NCI-H748 (cell line): ENCODE measurements at regions not wholly inside any gene's neighbourhood (a gene's known extent, or its start where the extent isn't known, plus 50 kb on each side); places are given as distances from the start of the nearest gene placed in this dataset.
A peak's percentile ranks its signal among the peaks of the same experiment; 100 is the strongest.

Experiments
- DNase-seq: peaks from one replicate; lab custom pipeline; 2025; ENCODE audit not compliant: unreplicated experiment; lab: John Stamatoyannopoulos, UW

DNA sequence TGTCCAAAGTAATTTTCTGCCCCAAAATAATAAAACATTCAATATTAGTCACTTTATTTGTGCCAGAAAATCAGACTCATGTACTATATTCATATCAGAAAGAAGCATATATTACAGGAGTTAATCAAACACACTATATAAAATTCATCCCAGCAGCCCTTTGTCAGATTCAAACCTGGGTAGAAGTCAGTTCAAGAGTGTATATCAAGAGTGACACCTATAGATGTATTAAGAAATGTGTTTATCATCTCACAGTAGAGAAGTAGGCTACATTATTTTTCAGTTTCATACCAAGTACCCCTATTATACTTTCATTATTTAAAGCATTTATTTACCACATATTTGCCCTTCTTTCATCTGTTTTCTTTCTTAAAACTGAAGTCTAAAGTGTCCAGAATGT is 193.2 kb upstream of the DDX18 start:
- peak; percentile 15 for DNase-seq

DNA sequence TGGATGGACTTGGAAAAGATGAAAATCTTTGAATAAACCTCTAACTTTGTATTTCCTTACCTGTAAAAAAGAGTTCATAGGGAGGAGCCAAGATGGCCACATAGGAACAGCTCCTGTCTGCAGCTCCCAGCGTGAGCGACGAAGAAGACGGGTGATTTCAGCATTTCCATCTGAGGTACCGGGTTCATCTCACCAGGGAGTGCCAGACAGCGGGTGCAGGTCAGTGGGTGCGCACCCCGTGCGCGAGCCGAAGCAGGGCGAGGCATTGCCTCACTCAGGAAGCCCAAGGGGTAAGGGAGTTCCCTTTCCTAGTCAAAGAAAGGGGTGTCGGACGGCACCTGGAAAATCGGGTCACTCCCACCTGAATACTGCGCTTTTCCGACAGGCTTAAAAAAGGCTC is 191.3 kb upstream of the DDX18 start:
- peak; percentile 46 for DNase-seq

DNA sequence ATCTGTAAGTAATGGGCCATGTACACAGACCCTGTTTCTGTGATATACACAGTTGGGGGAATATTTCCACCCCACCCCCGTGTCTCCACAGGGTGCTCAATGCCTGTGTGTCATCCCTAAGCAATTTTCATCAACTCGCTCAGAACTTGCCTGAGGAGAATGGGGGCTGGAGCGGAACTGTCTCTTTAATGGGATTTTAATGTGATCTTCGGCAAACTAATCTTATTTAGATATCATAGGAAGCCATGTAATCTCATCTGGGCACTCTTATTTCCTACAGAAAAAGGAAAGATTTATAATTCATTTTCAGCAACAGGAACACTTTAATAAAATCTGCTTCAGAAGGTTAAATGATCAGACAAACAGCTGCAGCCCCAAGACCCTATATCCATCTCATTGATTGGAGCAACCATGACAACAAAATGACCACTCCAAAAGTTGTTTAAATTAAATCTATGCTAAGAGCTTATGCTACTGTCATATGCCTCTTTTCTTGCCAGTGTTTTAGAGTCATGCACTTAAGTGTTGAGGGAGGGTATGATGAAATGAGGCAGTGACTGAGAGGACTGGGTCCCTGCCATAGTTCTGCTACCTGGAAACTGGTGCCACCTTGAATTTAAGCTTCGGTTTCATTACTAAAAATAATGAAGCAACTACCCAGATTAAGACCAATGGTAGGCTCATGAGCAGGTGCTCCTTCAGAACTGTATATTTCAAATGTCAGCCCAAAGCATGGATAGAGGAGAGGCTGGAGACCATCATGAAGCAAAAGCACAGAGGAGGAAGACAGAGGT is 183.1 kb upstream of the DDX18 start:
- no peak for DNase-seq

GRCh38 chr2:117635481-117635880 is 179.0 kb upstream of the DDX18 start:
- no peak for DNase-seq

DNA sequence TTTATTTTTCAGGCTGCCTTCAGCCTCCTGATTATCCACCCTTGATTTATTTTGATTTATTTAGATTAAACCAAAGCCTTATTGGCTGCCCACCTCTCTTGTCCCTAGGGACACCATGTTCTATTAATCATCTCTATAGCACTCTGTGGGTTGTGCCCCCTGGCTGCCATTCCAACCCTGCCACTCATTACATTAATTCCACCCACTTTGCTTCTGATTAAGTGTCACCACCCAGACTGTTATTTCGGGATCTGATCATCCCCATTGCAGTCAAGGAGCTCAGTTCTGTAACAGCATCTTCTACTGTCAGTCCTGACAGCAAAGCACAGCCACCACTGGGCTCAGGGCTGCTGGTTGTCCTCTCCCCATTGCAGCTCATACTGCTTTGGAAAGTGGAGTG is 175.1 kb upstream of the DDX18 start:
- DNase-seq = no peak

DNA sequence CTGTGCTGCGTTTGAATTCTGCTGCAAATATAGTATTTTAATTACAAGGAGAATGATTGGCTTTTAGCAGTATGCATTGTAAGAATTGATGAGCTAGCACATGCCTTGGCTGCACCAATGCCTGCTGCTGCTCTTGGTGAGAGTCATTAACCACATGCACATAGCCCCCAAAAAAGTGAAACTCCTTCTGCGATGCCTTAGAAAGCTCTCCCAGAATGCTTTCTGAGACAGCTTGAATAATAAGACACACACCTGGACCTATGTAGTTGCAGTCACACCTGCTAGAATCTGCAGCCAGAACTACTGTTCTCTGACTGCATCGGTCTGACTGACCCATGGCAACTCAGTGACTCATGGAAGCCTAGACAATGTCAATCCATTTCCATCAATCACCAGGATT is 170.1 kb upstream of the DDX18 start:
- DNase-seq = no peak

- DNase-seq = no peak
Observed at GRCh38 chr2:117645458-117645857, 169.0 kb upstream of the DDX18 start.

DNA sequence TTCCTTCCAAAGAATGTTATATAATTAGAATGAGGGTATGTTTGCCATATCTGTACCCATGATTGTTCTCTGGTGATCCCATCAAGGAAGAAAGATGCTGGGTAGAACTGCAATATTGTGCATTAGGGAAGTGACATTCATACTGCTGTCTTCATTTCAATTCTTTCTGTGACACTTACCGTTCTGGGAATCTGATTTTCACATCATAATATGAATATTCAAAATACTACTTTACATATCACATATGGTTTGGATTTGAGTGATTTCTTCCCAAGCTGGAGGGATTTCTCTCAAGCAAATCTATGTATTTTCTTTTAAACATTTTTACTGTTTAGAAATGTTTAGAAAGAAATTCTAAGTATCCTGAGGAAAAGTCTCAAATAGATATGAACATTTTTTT is 168.4 kb upstream of the DDX18 start:
- DNase-seq = no peak

GRCh38 chr2:117646872-117647271 is 167.6 kb upstream of the DDX18 start:
- DNase-seq = no peak

- no peak for DNase-seq
Observed at GRCh38 chr2:117656546-117656945, 157.9 kb upstream of the DDX18 start.

DNA sequence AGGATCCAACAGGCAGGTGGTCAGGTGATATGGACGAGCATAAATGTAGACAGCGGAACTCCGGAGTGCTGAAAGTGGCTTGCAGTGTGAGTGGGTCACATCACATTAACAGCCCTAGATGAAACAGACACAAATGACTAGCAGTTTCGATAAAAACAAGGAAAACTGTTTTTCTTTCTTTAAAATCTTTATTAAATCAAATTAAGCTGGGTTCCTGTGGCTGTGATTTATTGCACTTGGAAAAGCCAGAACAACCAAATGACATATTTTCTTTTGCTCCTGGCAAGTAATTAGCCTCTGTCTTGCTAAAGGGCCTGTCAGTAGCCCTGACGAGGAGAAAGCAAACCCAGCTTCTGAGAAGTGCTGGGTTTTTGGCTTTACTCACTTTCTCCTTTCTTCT is 152.9 kb upstream of the DDX18 start:
- DNase-seq = no peak

DNA sequence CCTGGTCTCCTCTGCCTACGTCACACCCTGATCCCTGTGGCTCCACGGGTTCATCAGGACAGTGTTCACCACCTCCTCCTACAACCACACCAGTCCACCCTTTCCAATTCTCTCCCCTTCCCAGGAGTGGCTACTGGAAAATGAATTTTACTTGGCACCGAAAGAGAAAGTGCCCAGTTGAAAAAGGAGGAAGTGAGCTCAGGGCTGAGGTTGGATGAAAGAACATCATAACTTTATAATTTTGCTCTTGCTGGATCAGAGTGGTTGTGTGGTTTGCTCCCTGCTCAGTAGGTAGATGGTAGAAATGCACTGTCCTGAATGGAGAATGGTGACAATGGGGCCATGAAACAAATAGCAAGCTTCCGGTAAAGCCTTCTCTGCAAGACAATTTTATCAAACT is 140.3 kb upstream of the DDX18 start:
- DNase-seq = no peak

DNA sequence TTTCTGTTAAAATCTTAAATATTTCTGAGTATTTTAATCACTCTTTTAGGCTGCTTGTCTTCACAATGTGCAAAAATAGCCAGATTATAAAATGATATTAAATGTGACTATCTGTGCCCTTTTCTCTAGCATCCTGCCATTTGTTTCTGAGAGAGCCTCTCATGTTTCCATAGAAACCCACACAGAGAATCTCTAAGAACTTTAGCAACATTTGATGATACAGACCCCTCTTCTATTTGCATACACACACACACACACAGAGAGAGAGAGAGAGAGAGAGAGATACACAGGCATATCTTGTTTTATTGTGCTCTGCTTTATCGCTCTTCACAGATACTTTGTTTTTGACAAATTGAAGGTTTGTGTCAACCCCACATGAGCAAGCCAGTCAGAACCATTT is 134.5 kb upstream of the DDX18 start:
- peak; percentile 6 for DNase-seq

DNA sequence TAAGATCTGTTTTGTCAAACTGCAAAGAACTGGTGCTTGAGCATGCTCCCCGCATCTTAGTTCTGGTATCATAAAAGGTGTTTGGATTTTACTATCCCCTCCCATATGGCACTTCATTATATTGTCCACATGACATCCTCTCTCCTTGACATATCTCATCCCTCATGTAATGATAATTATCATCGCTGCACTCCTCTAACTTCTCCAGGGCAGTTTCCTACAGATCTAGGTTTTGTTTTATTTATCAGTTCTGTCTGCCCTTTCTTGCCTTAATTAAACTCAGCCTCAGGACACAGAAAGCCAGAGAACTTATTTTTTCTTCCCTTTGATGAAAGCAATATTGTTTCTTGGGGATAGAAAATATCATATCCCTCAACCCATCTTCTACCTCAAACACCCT is 129.6 kb upstream of the DDX18 start:
- no peak for DNase-seq

DNA sequence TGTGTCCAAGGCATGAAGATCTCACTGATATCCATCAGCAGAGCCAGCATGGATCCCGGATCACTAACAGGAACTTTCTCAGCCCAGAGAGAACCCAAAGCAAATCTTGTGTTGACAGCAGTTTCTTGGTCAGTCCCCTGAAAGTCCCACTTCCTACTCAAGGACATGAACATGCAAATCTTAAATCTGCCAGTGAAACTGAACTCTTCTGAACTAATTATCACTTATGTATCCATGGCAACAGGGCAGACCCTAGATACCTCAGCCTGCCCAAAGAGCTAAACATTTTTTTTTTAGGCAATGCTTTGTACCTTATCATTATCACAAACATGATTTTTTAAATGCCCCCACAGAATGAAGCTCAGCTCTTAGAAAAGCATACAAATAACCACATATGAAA is 127.8 kb upstream of the DDX18 start:
- no peak for DNase-seq

DNA sequence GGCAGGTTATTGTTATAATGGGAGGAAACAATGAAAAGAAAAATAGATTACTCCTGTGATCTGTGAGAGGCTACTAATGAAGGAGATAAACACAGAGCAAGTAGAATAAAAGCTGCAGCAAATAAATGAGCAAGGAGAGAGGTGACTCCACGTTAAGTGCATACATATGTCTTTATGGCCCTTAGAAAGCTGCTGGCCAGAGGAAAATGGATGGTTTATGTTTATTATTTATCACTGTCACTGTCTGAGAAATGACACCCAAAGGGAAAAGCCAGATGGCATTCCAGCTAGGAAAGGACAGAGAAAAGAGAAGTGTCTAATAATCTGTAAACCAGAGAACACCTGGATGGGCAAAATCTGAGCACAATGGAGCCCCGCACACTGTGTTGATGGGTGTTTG is 122.9 kb upstream of the DDX18 start:
- peak; percentile 6 for DNase-seq

GRCh38 chr2:117692001-117692763 is 122.3 kb upstream of the DDX18 start:
- no peak for DNase-seq

DNA sequence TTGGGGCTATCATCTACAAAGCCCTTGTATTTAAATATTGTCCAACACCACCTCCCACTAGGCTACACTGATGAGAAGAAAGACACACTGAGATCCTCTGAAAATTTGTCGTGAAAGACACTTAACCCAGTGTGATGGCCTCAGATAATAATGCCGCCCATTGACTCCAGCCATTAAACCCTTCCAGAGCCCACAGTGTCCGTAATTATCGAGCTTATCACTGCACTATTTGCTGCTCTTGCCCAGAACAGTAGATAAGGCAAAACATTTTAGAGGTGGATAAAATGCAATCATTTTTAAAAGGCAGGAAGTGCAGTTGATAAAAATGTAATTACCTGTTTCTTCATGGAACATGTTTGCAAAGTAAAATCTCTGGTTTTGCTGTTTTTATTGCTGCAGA is 121.3 kb upstream of the DDX18 start:
- peak; percentile 85 for DNase-seq

- no peak for DNase-seq
Observed at GRCh38 chr2:117693651-117694050, 120.8 kb upstream of the DDX18 start.

- no peak for DNase-seq
Observed at GRCh38 chr2:117698287-117698686, 116.2 kb upstream of the DDX18 start.

- DNase-seq = no peak
Observed at GRCh38 chr2:117698819-117699218, 115.7 kb upstream of the DDX18 start.

- no peak for DNase-seq
Observed at GRCh38 chr2:117700471-117700870, 114.0 kb upstream of the DDX18 start.

- no peak for DNase-seq
Observed at GRCh38 chr2:117701365-117701764, 113.1 kb upstream of the DDX18 start.
